Osteocyte (in vitro differentiated cells): ENCODE measurements at regions not wholly inside any gene's neighbourhood (a gene's known extent, or its start where the extent isn't known, plus 50 kb on each side); places are given as distances from the start of the nearest gene placed in this dataset.

Experiments used
- DNase-seq: peaks from one replicate; pipeline ENCODE4 v3.0.0; 2021; ENCODE audit warnings: mixed read lengths; ENCODE audit not compliant: unreplicated experiment; ENCODE audit errors: extremely low spot score
- H3K27ac Mint-ChIP-seq: one replicate; pipeline ENCODE4 v1.8.0; 2021; ENCODE audit warnings: mild to moderate bottlenecking, mixed read lengths; ENCODE audit not compliant: unreplicated experiment
- H3K27me3 Mint-ChIP-seq: one replicate; pipeline ENCODE4 v1.8.0; 2021; ENCODE audit warnings: mixed read lengths; ENCODE audit not compliant: unreplicated experiment
- H3K36me3 Mint-ChIP-seq: one replicate; pipeline ENCODE4 v1.8.0; 2021; ENCODE audit warnings: mixed read lengths; ENCODE audit not compliant: unreplicated experiment
- H3K4me1 Mint-ChIP-seq: one replicate; pipeline ENCODE4 v1.8.0; 2021; ENCODE audit warnings: mixed read lengths; ENCODE audit not compliant: unreplicated experiment
- H3K4me3 Mint-ChIP-seq: one replicate; pipeline ENCODE4 v1.8.0; 2021; ENCODE audit warnings: mild to moderate bottlenecking, moderate library complexity, mixed read lengths; ENCODE audit not compliant: unreplicated experiment
- H3K9me3 Mint-ChIP-seq: one replicate; pipeline ENCODE4 v1.8.0; 2021; ENCODE audit warnings: mixed read lengths; ENCODE audit not compliant: unreplicated experiment
- CTCF ChIP-seq: fragments of 200-600 bp; sonication (generic); IDR thresholded peaks from 2 replicates; pipeline ENCODE4 v1.5.0; 2021; ENCODE audit warnings: antibody characterized with exemption, mild to moderate bottlenecking, moderate library complexity

GRCh38 chr2:240212425-240213225 lies 72.2 kb upstream of the OTOS start:
- no peak for TF ChIP-seq CTCF
- Mint-ChIP-seq H3K4me3 (no peak overlapping the region), H3K4me1 (no peaks in the 10 kb centered on the region), H3K36me3 (no peaks in the 10 kb centered on the region), H3K9me3 (no peaks in the 10 kb centered on the region), H3K27me3 (no peaks in the 10 kb centered on the region), H3K27ac (no peak overlapping the region)
- DNase-seq, result no peak

GRCh38 chr2:240213226-240213475 lies 72.7 kb upstream of the OTOS start:
- no peak for DNase-seq
- Mint-ChIP-seq H3K9me3 (no peaks in the 10 kb centered on the region), H3K4me1 (no peaks in the 10 kb centered on the region), H3K36me3 (no peaks in the 10 kb centered on the region), H3K27me3 (no peaks in the 10 kb centered on the region), H3K4me3 (no peak overlapping the region), H3K27ac (no peak overlapping the region)
- TF ChIP-seq CTCF, result no peak

- Mint-ChIP-seq H3K9me3 (no peaks in the 10 kb centered on the region), H3K4me1 (no peaks in the 10 kb centered on the region), H3K27me3 (peaks cover 5% of the 10 kb centered on the region), H3K36me3 (no peaks in the 10 kb centered on the region), H3K4me3 (no peak overlapping the region), H3K27ac (no peak overlapping the region)
- no peak for TF ChIP-seq CTCF
- no peak for DNase-seq
Observed at GRCh38 chr2:240213476-240214421, 73.3 kb upstream of the OTOS start.

- Mint-ChIP-seq H3K27ac (no peak overlapping the region), H3K4me3 (no peak overlapping the region), H3K27me3 (peaks cover 12% of the 10 kb centered on the region), H3K36me3 (no peaks in the 10 kb centered on the region), H3K4me1 (peaks cover under 1% of the 10 kb centered on the region), H3K9me3 (no peaks in the 10 kb centered on the region)
- no peak for TF ChIP-seq CTCF
- no peak for DNase-seq
Observed at GRCh38 chr2:240214790-240215675, 74.6 kb upstream of the OTOS start.
